ENCODE measurements at regions not wholly inside any gene's neighbourhood (a gene's known extent, or its start where the extent isn't known, plus 50 kb on each side); places are given as distances from the start of the nearest gene placed in this dataset.

DNA sequence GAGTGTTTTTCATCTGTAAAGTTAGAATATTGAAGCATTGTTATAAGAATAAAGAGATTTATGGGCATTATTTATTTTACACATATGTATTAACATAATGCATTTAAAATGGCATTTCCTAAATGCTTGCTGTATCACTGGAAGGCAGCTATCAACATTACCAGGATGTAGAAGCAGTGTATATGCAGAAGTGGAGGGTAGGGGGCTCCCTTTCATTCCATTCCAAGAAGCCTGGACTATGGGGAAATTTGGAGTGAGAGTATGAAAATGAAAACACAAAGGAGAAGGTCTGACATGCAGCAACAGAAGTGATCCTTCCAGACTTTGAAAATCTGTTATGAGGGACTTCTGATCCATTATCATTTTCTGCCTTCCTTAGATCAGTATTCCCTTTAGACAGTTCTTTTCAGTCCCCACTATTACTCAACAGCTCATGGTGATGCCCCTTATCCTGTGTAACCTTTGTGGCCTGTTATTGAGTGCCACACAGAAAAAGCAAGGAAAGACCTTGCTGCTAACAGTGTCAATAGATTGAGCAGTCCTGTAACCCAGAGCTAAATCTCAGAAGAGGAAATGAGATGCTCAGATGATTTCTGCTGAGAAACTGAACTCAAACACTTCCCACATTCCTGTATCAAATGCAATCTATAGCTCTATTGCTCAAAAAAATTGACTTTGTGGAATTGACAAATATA lies 216.6 kb downstream of the HNMT start:
- DNase-seq, result peak; percentile 5

DNA sequence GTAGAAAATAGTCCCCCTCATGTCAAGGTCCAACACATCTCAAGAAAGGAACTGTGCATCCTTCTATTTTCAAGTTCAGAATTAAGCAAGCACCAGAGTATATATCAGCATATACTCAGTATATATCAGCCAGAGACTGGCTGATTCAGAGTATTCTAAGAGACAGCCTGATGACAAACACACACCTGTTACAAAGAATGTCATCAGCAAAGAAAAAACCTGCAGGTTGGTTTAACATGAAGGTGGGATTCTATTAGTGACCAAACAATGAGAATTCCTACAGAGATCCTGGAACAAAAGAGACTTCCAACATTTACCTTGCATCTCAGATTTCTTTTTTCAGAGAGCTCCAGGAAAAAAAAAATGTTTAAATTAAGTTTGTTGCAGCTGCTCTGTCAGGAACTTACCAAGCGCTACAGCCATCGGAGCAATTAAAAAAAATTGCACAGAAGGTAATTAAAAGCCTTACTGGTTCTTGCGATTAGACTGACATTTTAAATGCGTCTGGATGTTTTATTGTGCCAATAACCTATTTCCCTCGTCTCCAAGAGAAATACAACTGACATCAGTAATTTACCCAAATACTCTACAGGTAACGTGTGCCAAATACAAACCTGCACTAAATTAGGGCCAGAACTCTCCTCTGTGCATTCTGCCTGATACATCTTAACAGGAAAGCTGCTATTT lies 218.1 kb downstream of the HNMT start:
- no peak for DNase-seq

DNA sequence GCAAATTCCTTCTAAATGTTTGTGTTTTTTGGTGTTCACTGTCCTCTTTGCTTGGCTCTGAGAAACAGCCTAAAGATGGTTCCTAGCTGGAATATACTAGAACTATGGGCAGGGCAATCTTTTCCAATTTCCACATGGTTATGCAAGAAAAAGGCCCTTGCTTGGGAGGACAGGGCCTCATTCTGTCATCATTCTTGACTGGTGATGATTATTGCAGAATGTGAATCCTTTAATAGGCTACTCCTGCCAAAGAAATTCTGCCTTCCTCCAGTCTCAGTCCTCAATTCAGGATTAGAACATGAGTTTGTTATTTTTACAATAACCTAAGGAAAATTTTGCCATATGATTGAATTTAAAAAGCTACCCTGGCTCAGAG lies 218.7 kb downstream of the HNMT start:
- DNase-seq, result peak; percentile 4

DNA sequence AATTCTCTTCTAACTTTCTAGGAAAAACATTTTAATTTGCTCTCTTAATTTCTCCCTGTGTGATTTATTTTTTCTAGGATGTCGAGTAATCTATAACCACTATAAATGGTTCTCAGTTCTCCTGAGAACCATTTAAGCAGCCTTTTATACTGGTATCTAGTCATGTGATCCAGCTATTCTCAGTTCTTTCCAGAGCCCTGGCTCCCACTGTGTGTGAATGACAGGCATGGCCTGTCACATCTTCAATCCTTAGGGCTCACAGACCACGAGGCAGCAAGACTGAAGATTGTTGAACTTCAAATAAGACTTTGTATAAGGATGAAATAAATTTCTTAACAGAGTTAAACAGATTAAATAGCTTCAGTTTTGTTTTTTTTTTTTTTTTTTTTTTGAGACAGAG lies 219.4 kb downstream of the HNMT start:
- no peak for DNase-seq

DNA sequence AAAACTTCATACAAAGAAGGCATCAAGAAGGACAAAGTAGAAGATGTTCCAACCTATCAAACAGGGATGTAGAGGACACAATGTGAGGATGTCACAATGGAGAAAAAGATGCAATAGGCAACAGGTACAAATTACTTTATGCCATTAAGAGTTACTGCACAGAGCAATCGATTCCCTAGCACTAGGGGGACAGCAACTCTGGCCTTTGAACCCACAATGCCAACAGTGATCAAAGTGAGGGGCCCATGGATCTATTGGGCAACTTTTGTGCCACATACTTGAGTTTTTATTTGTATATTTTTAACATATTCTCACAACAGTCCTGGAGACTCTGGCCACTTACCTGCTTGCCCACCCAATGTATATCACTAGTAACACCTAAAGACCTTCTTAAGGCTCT lies 220.2 kb downstream of the HNMT start:
- DNase-seq, result no peak

DNA sequence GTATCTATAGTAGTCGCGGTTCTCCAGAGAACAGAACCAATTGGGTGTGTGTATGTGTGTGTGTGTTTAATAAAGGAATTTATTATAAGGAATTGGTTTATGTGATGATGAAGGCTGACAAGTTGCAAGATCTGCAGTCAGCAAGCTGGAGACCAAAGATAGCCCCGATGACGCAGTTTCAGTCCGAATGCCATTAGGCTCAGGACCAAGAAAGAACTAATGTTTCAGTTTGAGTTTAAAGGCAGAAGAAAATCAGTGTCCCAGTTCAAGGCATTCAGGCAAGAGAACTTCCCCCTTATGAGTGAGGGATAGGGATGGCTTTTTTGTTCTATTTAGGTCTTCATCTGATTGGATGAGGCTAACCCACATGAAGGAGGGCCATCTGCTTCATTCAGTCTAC lies 221.6 kb downstream of the HNMT start:
- no peak for DNase-seq

DNA sequence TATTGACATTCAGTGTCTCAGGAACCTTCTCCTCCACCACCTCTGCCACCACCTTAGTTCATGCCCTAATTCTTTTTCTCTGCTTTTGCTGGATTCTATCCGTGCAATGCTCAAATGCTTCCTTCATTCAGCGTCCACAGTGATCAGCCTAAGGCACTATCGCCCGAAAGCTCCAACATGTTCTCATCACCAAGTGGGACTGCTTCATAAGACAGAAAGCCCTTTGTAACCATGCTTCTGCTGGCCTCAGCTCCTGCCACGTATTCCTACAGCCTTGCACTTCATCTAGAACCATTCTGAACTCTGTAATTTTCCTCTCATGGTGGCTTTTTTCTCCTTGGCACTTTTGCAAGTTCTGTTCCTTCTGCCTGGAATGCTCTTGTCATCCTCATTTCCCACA lies 222.9 kb downstream of the HNMT start:
- no peak for DNase-seq

DNA sequence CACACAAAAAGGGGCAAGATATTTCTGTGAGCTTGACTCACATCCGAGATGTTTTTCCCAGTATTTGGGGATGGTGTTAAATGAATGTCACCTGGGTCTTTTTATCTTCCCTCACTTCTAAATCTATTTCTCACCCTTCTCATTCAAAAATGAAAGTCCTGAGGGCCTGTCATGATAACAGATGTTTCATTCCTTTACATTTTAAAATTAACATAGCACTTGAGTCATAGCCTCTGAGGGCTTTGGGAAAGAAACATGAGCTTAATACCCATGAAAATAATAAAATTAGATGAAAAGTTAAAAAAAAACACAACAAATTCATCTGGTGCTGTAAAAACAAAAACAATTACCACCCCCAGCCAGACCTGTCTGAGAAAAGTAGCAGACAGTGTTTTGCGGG lies 226.7 kb downstream of the HNMT start:
- DNase-seq, result no peak

DNA sequence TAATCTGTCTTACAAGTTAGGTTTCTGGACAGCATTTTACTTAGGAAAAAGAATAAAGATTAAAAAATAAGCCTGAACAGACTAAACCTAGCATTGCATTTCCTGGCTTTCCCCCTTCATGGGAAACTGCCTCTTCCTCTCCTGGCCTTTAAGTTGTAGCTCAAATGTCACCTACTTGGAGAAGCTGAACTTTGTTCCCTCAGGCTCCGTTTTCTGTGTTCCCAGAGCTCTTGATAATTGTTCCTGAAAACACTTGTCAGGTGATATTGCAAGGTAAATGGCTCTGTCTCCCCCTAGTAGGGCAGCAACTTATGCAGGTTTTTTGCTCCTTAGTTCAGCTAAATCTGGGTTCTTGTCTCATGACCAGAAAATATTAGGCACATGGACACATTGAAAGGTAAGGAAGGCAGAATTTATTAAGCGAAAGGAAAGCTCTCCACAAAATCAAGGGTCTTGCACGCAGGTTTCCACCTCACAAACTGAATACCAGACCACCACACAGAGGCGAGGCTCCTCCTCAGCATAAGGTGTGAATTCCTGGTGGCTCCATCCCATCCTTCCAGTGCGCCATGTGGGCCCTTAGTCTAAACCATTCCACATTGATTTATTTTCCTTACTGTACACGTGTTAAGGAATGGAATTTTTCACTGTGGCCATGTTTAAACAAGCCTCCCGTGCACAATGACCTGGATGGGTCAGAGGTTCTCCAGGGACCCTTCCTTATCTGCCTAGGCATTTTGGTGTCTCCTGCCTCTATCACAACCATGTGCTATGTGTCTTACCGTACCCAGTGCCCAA lies 229.3 kb downstream of the HNMT start:
- no peak for DNase-seq

DNA sequence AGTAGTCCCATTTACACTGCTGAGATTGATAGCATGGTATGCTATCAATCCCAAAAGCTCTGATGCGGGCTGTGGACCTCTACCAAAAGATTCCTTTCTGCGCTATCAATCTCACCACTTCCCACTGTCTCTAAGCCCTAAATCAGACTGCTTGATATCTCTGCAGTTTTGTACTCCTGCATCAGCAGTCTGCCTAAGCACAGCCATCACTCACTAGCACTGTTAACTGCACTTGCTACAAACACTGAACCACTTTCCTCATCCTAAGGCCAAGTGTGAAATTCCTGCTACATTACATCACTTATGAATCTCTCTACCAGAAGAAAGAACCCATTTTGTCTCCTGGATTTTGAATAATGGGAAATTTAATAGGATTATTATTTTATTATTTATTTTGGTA lies 237.0 kb downstream of the HNMT start:
- DNase-seq, result peak; percentile 32

DNA sequence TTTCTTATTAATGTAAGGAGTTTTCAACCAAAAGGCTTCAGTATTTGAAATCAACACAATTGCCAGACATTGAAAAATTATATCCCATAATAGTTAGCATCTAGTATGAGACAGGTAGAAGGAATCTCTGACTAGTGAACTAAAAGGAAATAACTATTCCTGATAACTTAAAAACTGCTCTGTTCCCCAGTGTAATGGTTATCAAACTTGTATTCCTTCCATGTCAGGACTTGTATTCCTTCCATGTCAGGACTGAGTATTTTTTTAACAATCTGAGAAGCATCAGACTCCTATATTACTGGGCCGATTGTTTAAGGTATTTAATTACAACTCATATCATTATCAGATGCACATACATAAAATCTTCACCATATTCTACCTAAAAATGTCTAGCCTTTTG lies 238.5 kb downstream of the HNMT start:
- no peak for DNase-seq

DNA sequence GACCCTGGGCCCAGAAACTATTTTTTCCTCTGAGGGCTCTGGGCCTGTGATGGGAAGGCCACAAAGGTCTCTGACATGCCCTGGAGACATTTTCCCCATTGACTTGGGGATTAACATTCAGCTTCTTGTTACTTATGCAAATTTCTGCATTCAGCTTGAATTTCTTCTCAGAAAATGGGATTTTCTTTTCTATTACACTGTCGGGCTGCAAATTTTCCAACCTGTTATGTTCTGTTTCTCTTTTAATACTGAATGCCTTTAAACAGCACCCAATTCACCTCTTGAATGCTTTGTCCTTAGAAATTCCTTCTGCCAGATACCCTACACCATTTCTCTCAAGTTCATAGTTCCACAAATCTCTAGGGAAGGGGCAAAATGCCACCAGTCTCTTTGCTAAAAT lies 241.0 kb downstream of the HNMT start:
- DNase-seq, result no peak

DNA sequence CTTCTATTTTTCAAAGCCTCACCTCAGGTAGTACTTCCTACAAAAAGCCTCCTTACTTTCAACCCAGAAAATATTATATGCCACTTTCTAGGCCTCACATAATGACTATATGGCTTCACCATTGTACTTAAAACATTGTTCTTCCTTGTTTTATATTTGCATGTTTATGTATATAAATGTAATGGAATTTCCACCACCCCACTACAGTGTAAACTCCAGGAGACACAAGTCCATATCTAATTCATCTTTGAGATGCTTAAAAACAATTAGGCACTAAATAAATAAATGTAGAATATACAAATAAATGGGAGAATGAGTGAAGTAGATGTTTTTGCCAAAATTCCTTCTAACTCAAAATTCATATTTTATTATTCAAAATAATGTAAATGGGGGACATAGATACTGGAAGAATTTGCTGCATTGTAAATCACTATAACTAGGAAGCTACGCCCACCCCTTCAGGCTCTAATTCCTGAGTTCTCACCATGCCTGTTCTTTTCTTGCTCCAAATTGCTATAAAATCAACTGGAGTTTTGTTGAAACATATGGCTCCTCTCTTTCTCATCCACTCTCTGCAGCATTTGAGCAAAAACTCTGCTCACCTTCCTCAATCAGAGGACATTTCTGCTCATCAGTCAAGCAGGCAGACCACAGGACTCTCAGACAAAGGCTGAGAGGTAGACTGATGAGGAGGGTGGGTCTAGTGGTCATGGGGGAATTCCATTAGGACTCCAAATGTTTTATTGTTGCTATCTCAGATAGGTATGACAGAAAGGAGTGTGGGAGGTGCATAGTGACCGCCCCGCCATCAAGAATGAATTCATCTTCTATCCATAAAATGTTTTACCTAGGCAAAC lies 243.0 kb downstream of the HNMT start:
- no peak for DNase-seq

DNA sequence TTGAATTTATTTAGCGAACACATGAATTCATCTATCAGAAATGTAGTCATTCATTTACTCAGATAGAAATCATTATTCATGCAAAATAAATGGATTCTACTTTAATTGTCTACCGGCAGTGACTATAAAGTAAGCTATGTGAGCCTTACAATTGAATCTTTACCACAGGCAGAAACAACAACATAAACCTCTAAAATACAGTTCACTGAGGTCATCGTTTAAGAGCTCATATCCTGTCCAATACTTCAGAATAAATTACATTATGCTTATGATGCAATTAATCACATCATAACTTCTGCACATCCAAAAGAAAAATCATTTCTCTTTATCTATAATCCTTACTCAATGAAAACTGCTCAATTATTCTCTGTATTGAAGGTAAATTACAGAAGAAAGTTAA lies 244.7 kb downstream of the HNMT start:
- peak; percentile 4 for DNase-seq

DNA sequence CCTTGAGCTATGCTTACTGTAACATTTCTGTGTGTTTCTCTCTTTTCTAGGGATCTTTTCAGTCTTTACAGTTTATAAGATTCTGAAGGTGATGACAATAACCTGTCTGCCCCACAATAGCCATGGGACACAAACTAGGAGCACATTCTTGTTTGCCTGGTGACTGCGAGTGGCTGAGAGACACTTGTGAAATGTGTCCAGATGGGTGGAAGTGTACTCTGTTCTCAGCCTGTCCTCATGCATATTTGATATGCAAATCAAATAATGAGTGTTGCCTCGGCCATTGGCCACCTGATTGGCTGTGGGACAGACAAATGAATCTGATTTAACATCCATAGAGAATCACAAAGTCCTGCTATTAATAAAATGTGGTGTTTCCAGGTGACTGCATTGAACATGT lies 246.2 kb downstream of the HNMT start:
- no peak for DNase-seq

DNA sequence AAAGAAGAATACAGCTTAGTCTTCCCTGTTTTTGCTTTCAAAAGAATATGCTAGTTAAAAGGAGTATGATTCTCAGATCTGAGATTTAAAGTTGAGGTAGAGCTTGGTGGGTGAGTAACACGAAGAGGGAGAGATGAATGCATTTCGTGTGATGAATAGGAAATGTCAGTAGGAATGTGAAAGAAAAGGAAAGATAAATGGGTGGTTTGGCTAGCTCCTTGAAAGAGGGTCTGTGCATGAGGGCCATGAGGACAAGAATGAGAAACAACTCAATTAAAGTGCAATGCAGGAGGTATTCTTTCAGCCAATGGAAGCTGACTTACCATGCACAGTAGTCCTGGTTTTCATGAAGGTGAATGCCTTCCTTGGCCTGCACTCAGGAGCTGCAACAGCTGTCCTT lies 248.2 kb downstream of the HNMT start:
- DNase-seq, result peak; percentile 3

DNA sequence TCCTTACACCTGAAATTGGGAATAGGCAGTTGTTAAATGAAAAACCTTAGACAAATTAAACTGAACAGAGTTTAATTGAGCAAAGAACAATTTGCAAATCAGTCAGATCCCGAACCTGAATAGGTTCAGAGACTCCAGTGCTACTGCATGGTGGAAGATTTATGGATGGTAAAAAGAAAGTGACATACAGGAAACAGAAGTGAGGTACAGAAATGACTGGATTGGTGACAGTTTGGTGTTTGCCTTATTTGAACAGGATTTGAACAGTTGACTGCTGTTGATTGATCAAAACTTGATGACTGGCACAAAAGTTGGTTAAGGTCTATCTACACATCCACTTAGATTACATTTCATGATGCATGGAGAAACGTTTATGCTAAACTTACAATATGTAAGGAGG lies 248.8 kb downstream of the HNMT start:
- no peak for DNase-seq

DNA sequence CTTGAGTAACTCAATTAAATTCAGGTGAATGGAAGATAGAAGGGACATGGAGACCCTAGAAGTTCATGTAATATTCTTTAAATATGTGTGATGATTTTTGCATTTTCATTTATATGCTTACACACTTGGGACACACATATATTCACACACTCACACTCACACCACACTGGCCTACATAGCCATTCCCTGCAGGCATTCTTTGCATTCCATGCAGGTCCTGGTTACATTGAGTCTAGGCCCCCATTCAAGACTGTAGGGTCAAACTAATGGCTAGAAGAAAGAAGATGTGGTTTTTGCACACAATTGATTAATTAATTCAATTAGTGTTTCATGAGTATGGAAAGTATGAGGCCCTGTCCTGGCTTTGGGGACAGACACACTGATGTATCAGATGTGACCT lies 249.4 kb downstream of the HNMT start:
- DNase-seq, result no peak

DNA sequence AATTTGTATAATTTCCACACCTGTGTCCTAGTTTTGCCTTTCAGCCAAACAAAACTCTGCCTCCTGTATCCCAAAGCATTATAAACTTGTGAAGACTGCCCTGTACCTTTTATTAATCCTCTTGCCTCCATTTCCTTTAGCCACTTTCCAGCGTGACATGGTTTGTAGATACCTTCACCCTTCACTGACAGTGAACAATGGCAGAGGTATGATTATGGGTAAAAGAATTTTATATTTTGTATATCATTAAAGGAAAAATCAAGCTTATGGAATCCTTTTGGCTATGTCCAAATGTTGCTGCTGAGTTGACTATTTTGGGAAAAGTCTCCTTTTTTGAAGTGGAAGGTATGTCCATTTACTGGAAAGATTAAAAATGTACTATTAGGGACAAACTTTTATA lies 251.7 kb downstream of the HNMT start:
- no peak for DNase-seq

DNA sequence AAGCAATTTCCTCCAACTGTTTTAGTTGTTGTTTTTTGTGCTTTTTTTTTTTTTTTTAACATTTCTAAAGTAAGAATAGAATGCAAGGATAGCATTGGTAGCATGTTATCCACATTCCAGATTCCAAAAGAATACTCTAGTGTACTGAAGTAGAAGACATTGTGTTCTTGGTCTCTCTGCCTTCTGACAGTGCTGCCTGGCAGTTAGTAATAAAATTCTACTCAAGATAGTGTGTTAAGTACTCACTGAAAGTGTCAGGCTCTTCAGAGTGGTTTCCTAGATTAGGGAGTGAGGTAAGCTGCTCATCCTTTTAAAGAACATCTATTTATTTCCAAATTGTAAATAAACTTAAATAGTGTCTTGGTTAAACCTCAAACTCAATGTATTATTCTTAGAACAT lies 253.7 kb downstream of the HNMT start:
- DNase-seq, result no peak

DNA sequence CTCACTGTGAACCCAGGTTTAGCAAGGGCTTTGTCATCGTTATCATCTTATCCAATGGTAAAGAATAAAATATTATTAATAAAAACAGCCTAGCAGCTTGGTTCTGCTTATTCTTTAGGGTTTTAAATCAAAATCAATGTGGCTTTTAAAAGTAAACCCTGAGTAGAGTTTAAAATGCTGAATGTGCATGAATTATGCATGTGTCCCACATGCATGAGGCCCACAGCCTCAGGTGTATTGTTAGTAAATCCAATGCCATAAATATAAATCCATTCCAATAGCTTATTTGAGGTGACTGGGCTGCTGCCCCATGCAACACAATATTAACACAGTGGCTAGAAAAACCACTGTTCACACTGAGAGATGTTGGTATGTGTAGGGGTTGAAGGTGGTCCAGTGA lies 254.1 kb downstream of the HNMT start:
- DNase-seq, result no peak

DNA sequence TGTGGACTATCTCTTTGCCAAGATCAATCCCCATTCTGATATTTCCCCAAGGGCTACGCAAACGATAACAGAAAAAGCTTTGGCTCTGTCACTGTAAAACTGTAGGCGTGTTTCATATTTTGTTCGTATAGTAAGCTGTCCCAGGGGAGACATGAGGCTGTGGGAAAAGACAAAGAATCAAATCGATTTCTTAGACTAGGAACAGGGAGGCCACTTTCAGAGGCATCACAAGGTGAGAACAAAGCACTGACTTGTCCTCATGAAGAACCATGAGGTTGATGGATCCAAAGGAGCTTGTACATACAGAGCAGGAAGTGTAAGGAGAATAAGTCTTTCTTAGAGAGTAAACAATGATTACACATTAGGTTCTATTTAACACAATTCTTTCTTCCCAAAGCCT lies 255.7 kb downstream of the HNMT start:
- DNase-seq, result no peak

DNA sequence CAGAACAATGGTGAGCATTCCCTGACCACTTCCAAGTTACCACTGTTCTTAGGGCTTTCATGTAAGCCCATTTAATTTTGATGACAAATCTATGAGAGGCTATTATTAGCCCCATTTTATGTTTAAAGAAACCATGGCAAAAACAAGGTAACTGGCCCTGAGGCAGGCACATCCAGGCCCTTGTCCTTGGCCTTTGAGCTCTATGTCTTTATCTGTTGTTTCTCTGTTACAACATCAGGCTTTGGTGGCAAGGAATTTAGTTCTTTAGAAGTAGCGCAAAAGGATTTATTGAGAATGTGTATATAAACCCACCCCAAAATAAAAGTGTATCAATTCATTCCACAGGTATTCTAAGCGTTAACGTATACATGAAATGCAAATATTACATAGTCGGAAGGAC lies 257.1 kb downstream of the HNMT start:
- no peak for DNase-seq
